T-helper 2 cell (primary cell): ENCODE measurements at regions not wholly inside any gene's neighbourhood (a gene's known extent, or its start where the extent isn't known, plus 50 kb on each side); places are given as distances from the start of the nearest gene placed in this dataset.

Experiments used
- DNase-seq, 5 experiments: peaks; one replicate each; pipeline versions ENCODE4 v3.0.0 to v3.0.0-alpha.2; 2012 to 2022

GRCh38 chr4:26074712-26075430 is 160.9 kb downstream of the SMIM20 start:
- DNase-seq, result peak in 3 of 5 experiments; percentile 10 to 67 (median 55)

GRCh38 chr4:26075583-26075982 is 161.6 kb downstream of the SMIM20 start:
- peak in 1 of 5 experiments; percentile 42 for DNase-seq

GRCh38 chr4:26076000-26076587 is 162.1 kb downstream of the SMIM20 start:
- peak in 2 of 5 experiments; percentile 7 to 94 for DNase-seq

DNA sequence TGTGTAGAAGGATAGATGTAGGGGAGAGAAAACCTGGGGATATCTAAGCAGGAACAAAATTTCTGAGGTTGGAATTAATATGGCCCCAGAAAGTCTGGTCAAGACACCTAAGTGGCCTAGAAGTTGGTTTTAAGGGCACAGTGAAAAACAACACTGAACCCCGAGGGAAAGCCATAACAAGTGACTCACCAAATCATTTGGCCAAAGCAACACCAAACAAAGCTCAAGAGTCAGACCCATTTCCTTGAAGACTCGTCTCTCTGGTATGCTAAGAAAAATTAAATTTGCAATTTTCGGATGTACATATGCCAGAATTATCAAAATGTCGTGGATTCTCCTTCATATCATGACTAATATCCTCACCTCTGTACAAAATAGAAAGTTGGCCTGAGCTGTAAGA is 162.9 kb downstream of the SMIM20 start:
- DNase-seq, result no peak

GRCh38 chr4:26077756-26078155 is 163.7 kb downstream of the SMIM20 start:
- DNase-seq, result no peak

GRCh38 chr4:26080870-26081628 is 167.0 kb downstream of the SMIM20 start:
- no peak for DNase-seq

DNA sequence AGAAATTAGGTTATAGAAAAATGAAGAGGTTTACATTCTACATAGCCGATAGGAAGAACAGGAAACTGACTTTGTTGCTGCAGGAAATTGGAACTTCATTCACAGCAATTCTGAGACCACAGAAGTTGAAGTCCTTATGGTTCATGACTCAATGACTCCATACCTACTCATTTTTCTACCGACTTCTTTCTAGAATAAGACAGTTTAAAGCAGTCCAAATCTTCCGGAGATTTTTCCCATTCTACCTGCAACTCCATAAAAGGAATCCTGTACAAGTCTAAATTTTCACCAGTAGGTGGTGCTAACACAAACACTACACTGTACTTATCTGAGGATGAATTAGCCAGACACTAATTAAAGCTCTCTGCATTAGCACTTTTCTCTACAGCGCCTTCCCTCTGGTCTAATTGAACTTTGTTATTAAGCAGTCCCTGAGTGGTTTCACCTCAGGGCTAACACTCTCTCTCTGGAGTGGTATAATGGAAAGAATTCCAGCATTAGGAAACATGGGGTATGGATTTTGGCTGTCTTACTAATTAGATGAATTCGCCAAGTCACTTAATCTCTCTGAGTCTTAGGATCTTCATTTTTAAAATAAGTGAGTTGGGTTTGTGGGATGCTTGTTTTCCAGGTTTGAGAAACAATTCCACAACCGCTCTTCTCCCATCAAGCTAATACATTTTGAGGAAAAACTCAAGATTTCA is 167.9 kb downstream of the SMIM20 start:
- peak in 2 of 5 experiments; percentile 24 to 50 for DNase-seq

DNA sequence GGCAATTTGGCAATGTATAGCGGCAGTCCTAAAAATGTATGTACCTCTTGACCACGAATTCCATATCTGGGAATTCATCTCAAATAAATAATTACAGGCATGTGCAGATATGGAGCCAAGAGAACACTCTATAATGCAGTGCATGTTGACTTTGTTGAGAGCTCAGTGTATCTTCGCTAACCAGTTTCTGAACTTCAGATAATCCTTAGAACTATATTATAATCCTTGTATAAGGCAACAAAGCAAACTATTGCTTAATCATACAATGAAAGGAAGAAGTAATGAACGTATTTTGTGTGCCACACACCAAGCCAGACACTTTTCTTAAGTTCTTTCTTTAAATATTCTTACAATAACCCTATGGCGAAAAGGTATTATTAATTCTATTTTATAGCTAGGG is 168.5 kb downstream of the SMIM20 start:
- no peak for DNase-seq

- no peak for DNase-seq
Observed at GRCh38 chr4:26083987-26084386, 170.0 kb downstream of the SMIM20 start.

GRCh38 chr4:26084414-26084813 is 170.4 kb downstream of the SMIM20 start:
- DNase-seq, result no peak

DNA sequence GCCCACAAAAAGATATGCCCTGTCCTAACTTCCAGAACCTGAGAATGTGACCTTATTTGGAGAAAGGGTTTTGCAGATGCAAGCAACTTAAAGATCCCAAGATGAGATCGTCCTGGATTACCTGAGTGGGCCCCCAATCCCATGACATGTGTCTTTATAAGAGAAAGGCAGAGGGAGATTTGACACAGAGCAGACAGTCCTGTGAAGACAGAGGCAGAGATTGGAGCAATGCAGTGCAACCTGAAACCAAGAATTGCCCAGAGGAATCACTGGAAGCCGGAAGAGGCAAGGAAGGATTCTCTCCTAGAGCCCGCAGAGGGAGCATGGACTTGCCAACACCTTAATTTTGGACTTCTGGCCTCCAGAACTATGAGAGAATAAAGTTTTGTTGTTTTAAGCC is 171.5 kb downstream of the SMIM20 start:
- no peak for DNase-seq

- no peak for DNase-seq
Observed at GRCh38 chr4:26086621-26087441, 172.8 kb downstream of the SMIM20 start.

DNA sequence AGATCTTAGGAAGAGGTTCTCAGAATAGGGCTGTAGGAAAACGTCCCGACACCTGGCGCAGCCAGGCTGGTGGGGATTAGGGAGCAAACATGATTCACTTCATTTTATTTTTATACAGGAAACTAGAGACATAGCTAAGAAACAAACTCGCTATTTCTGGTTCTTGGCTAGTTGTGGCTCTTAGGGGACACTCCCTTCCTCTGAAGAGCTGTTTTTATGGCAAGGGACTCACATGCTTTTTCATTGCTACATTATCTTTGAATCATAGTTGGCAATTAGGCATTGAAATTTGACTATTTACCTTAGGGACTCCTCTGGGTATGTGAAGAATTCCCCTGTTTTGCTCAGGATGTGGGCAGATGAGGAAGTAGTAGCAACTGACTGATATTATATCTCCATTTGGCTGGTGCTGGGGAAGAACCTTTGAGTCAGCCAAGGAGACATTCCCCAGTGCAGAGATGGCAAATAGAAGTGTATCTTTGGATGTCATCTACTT is 174.5 kb downstream of the SMIM20 start:
- peak in 3 of 5 experiments; percentile 9 to 40 (median 12) for DNase-seq

DNA sequence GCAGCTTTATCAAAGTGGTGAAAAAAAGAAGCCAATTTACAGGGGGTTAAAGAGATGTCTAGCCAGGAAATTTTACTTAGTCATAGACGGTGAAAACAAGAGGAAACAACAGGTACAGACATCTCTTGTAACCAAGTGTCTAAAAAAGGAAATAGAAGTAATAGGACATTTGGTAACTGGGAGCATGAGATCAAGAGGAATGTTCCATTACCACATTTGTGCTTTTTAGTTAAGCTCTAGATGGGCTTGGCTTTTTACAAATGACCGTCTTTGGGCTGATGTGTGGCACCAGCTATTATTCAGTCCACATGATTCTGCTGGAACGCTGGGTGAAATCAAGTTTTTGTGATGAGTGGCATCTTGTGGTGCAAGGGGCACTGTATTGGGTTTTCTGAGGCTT is 179.5 kb downstream of the SMIM20 start:
- peak in 1 of 5 experiments; percentile 27 for DNase-seq

GRCh38 chr4:26094076-26094475 is 180.1 kb downstream of the SMIM20 start:
- DNase-seq, result no peak

DNA sequence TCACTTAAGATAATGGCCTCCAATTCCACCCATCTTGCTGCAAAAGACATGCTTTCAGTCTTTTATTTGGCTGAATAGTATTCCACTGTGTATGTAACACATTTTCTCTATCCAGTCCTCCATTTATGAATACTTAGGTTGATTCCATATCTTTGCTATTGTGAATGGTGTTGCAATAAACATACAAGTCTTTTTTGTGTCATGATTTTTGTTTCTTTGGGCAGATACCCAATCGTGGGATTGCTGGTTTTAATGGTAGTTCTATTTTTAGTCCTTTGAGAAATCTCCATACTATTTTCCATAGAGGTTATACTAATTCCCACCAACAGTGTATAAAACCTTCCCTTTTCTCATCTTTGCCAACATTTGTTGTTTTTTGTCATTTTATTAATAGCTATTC is 180.9 kb downstream of the SMIM20 start:
- no peak for DNase-seq

DNA sequence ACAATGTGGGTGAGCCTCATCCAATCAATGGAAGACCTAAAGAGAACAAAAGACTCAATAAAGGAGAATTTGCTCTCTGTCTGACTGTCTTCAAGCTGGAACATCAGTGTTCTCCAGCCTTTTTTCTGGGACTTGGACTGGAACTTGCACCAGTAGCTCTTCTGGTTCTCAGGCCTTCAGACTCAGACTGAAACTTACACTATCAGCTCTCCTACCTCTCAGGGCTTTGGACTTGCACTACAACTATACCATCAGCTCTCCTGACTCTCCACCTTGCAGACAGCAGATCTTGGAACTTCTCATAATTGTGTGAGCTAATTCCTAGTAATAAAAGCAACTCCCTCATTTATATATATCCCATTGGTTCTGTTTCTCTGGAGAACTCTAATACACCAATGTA is 185.9 kb downstream of the SMIM20 start:
- no peak for DNase-seq

DNA sequence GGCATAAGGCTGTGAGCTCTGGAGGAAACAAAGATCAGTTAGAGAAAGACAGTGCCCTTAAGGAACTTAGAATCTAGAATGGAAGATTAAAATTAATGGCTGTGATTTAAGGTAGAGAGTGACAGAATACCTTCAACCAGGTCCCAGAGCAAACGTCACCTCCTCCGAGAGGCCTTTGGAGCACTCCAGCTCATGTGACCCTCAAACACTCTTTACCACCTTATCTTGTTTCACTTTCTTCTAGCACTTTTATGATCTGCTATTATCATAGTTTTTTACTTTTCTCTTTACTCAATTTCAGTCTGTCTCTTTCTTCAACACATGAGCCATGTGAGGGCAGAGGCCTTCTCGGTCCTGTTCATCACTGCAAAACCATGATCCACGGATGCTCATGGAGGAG is 187.0 kb downstream of the SMIM20 start:
- DNase-seq, result no peak

DNA sequence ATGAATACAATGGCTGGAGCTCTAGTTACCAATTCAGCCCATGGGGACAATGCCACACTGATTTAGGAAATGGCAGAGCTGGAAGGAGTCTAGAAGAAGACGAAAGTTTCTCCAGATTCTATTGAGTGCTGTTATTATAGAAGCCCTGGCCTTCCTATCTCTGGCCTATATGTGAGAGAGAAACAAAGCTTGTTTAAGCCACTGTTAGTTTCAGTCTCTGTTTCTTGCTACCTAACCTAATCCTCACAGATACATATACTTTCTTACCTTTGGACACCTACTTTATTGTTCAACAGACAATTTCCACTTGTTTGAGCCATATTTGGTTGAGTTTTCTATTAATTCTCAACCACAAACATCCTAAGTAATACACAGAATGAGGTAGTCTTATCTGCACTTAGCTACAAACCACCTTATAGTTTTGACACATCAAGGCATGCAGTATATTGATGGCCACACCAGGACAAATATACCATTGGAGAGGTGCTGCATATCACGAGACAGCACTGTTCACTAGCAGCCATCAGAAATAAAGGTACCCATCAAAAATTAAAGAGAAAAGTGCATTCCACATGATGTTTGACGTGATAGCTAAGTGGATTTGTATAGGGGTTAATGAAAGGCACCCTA is 190.2 kb downstream of the SMIM20 start:
- no peak for DNase-seq

- no peak for DNase-seq
Observed at GRCh38 chr4:26105337-26105736, 191.3 kb downstream of the SMIM20 start.
